ENCODE measurements at regions not wholly inside any gene's neighbourhood (a gene's known extent, or its start where the extent isn't known, plus 50 kb on each side); places are given as distances from the start of the nearest gene placed in this dataset.

GRCh38 chr18:25946540-25946939 lies 143.9 kb downstream of the SS18 start:
- Histone ChIP-seq H2AFZ (ENCODE audit: low read depth, low read length) (no peak overlapping the region), H3K9ac (replicated peaks; ENCODE audit: extremely low read depth, insufficient read depth, low read length) (no peak overlapping the region), H3K79me2 (ENCODE audit: control insufficient read depth, insufficient read depth, low read length) (no peaks in the 10 kb centered on the region), H3K4me3 (replicated peaks in 1 of 3; ENCODE audit: insufficient read depth in 1 of 3, low read depth in 1 of 3, low read length in 3 of 3) (no peak overlapping the region), H3K36me3 (ENCODE audit: control insufficient read depth in 2 of 2, extremely low read depth in 1 of 2, insufficient read depth in 2 of 2, low read length in 2 of 2) (no peaks in the 10 kb centered on the region), H3K9me3 (replicated peaks; ENCODE audit: control insufficient read depth, insufficient read depth, low read length) (no peaks in the 10 kb centered on the region), H3K4me2 (ENCODE audit: insufficient read depth, low read length) (no peak overlapping the region), H3K27me3 (ENCODE audit: control insufficient read depth in 2 of 2, insufficient read depth in 2 of 2, low read length in 2 of 2) (no peaks in the 10 kb centered on the region), H3K4me1 (ENCODE audit: control insufficient read depth, extremely low read depth, insufficient read depth, low read length) (no peaks in the 10 kb centered on the region), H4K20me1 (replicated peaks; ENCODE audit: control insufficient read depth, extremely low read depth, insufficient read depth, low read length) (no peaks in the 10 kb centered on the region), H3K9me1 (replicated peaks; ENCODE audit: control insufficient read depth, extremely low read depth, insufficient read depth, low read length) (no peaks in the 10 kb centered on the region), H3K27ac (ENCODE audit: insufficient read depth, low read depth, low read length) (no peak overlapping the region)
- BruUV-seq (replicated peaks) = no TSS peak
- FAIRE-seq = no peak
- no peak for DNase-seq (ENCODE audit: low read depth, low spot score)
- TF ChIP-seq GATA2 (IDR thresholded peaks at IDR 0.05; ENCODE audit: insufficient read depth, insufficient read length, low read depth, low read length) (no peak), CTCF (IDR thresholded peaks at IDR 0.05; ENCODE audit: extremely low read depth in 1 of 2, insufficient read depth in 1 of 2, low read depth in 1 of 2, low read length in 2 of 2) (no peak), FOS (IDR thresholded peaks at IDR 0.05; ENCODE audit: borderline replicate concordance, insufficient read depth, low read length) (no peak), POLR2A (IDR thresholded peaks at IDR 0.05; ENCODE audit: low read depth, low read length) (no peak), EZH2 (IDR thresholded peaks at IDR 0.05; ENCODE audit: borderline replicate concordance, low read depth, low read length, severe bottlenecking) (no peak), JUN (IDR thresholded peaks at IDR 0.05; ENCODE audit: borderline replicate concordance, insufficient read depth, insufficient read length, low read depth) (no peak), POLR2AphosphoS5 (IDR thresholded peaks at IDR 0.05; ENCODE audit: insufficient read depth, low read depth, low read length) (no peak), MAX (IDR thresholded peaks at IDR 0.05; ENCODE audit: insufficient read depth, insufficient read length) (no peak), MYC (IDR thresholded peaks at IDR 0.05; ENCODE audit: low read depth, low read length) (no peak)
- dilution Hi-C loops (cut with MboI; ENCODE audit: extremely low pct_ligation_motif_present, low sequenced_read_pairs) = no loop called here
- ChIA-PET CTCF (no interaction called here), POLR2A (no interaction called here)
- intact Hi-C loops (cut with micrococcal nuclease) = no loop called here
